Sigmoid colon (tissue), 4 donors: ENCODE measurements at regions not wholly inside any gene's neighbourhood (a gene's known extent, or its start where the extent isn't known, plus 50 kb on each side); places are given as distances from the start of the nearest gene placed in this dataset.

Experiments
- CTCF ChIP-seq, 4 experiments: fragments of 450-650 bp in 3 of 4; fragments of 200-600 bp in 1 of 4; IDR thresholded peaks; one replicate each; pipeline ENCODE4 v1.5.1; 2016 to 2019; ENCODE audit warnings: antibody characterized with exemption in 4 of 4, mild to moderate bottlenecking in 3 of 4, moderate library complexity in 2 of 4
- EP300 ChIP-seq, 4 donors: sonication (generic); formaldehyde crosslinking; IDR thresholded peaks; one replicate each; pipeline ENCODE4 v1.6.1; 2017; ENCODE audit warnings: antibody characterized with exemption in 4 of 4
- POLR2A ChIP-seq, 2 donors: fragments of 450-650 bp; IDR thresholded peaks; one replicate each; pipeline ENCODE4 v1.6.1; 2016; ENCODE audit warnings: antibody characterized with exemption in 2 of 2, mild to moderate bottlenecking in 2 of 2, moderate library complexity in 2 of 2

- no peak for TF ChIP-seq POLR2A (IDR thresholded peaks at IDR 0.05)
- TF ChIP-seq CTCF (IDR thresholded peaks at IDR 0.05): no peak
- TF ChIP-seq EP300 (IDR thresholded peaks at IDR 0.05): no peak
These were observed 440.8 kb downstream of the UTRN start for GRCh38 chr6:144725736-144726522.
